Astrocyte of the spinal cord (primary cell): ENCODE measurements at regions not wholly inside any gene's neighbourhood (a gene's known extent, or its start where the extent isn't known, plus 50 kb on each side); places are given as distances from the start of the nearest gene placed in this dataset.

Experiments
- DNase-seq: peaks from one replicate; pipeline ENCODE4 v3.0.0; 2011; ENCODE audit warnings: low read depth, low spot score
- H3K4me3 ChIP-seq: 2 replicates; pipeline ENCODE4 v1.5.1; 2011; ENCODE audit warnings: low read depth, mild to moderate bottlenecking, low read length, moderate library complexity
- in situ Hi-C: cut with HindIII; loops from 2 replicates; pipeline ENCODE4 v1.10.0; 2017; ENCODE audit warnings: low sequenced_read_pairs
- TF ChIP-seq, protein P1 (sequence below): IDR thresholded peaks from 2 replicates; pipeline ENCODE4 v1.5.1; 2012; ENCODE audit warnings: low read depth, mild to moderate bottlenecking, low read length, inconsistent platforms

DNA sequence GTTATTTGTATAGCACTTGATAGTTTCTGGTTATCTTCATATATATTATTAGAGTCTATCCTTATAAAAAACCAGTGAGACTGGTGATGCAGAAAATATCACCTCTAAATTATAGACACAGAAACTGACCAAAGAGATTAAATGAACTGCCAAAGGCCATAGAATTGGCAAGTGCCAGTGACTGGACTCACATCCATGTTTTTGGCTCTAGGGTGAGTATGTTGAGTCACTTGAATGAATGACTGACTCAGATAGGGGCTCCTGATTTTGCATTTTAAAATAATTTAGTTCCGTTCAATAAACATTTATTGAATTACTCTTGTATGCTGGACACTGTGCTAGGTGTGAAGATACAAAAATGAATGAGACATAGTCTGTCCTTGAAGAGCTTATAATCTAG lies 70.7 kb downstream of the NR2F1 start:
- no peak overlapping the region for H3K4me3 ChIP-seq
- in situ Hi-C loops, result no loop called here
- no peak for DNase-seq
- TF ChIP-seq, protein P1, sequence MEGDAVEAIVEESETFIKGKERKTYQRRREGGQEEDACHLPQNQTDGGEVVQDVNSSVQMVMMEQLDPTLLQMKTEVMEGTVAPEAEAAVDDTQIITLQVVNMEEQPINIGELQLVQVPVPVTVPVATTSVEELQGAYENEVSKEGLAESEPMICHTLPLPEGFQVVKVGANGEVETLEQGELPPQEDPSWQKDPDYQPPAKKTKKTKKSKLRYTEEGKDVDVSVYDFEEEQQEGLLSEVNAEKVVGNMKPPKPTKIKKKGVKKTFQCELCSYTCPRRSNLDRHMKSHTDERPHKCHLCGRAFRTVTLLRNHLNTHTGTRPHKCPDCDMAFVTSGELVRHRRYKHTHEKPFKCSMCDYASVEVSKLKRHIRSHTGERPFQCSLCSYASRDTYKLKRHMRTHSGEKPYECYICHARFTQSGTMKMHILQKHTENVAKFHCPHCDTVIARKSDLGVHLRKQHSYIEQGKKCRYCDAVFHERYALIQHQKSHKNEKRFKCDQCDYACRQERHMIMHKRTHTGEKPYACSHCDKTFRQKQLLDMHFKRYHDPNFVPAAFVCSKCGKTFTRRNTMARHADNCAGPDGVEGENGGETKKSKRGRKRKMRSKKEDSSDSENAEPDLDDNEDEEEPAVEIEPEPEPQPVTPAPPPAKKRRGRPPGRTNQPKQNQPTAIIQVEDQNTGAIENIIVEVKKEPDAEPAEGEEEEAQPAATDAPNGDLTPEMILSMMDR, result no peak

DNA sequence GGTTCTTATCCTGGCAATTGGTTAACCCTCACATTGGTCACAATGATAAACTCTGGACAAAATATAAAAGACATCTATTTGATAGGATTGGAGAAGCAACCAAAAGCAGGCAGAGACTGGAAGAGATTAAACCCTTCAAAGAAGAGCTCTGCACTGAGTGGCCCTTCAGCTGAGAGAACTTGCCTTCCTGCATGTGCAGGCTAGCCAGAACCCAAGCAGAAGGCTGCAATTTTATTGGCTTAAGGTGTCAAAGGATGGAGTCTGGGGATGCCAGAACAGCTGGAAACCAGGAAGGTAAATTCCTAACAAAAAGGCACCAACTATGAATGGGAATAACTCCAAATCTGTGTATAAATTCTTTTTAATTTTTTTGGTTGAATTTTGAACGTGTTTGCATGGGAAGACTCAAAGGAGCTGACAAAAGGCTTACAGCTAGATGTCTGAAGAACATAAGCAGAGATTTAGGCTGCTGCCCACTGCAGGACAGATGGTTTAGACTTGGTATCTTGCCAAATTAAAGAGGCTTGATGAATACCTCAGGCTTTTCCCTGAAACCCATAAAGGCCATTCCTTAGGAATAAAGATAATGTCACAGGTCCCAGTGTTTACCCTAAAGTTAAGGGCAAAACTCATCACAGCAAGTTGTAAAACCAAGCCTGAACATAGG lies 66.3 kb downstream of the NR2F1 start:
- TF ChIP-seq, protein P1, result no peak
- in situ Hi-C loops, result no loop called here
- no peak overlapping the region for H3K4me3 ChIP-seq
- DNase-seq, result no peak

DNA sequence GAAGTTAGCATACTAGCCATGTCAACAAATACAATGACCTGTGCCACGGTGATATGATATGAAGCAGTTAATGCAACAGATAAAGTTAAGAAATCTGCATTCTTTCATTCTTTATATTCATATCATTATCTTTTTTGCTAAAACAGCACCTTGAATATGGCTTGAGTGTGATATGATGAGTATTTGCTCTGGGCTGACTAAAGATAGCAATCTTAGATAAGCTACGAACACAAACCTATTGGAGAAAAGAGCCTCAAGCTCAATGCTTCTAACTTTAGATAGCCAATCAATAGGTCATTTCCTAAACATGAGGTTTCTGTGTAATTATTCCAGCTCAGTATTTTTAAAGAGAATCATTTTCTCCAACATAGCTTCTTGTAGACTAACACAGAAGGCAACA lies 61.7 kb downstream of the NR2F1 start:
- no peak for DNase-seq
- TF ChIP-seq, protein P1, result no peak
- in situ Hi-C loops, result no loop called here

More for the DNA sequence above, 61.7 kb downstream of the NR2F1 start:
- no peak overlapping the region for H3K4me3 ChIP-seq
